ENCODE measurements at regions not wholly inside any gene's neighbourhood (a gene's known extent, or its start where the extent isn't known, plus 50 kb on each side); places are given as distances from the start of the nearest gene placed in this dataset.

GRCh38 chr3:152780553-152780952, 54.4 kb upstream of the P2RY1 start:
- DNase-seq: no peak

DNA sequence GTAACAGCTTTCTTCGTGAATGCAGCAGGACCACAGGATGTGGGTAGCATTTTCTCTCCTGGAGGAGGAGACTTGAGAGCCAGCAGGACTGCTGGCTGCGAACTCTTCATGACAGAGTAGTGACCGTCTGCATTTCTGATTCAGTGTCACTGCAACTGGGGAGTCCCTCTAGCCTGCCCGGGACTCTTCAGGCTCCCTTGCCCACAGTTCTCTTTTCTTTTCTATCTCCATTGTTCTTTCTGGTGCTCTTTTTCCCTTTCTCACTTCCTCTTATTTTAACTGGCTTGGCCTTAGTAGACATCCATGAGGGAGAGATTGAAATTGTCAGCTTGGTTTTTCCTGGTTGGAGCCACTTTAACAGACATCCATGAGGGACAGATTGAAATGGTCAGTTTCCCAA, 49.9 kb upstream of the P2RY1 start:
- DNase-seq: no peak

All from eye (tissue), 1 donor.